ENCODE measurements at regions not wholly inside any gene's neighbourhood (a gene's known extent, or its start where the extent isn't known, plus 50 kb on each side); places are given as distances from the start of the nearest gene placed in this dataset.
"Not testable (repeated sequence)": the region's sequence is repeated elsewhere in the genome, so short reads cannot be mapped to it uniquely, and the experiment has no call there.

DNA sequence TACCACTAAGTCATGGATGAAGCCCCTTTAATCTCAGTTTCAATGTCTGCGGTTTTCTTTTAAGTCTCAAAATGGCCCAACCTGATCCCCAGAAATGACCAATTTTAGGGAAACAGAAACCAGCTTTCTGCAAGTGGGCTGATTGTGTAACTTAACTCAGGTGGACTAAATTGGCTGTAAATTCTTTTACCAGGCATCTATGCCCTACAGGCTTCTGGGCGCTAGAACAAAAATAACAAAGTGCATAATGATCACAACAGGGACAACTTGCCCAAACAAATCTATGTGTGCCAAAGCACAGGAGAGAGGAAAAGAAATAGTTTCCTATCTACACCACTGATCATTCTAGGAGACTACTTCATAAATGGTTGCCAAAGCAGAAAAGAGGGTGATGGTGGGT is 112.3 kb upstream of the SETBP1 start:
- H3K27ac ChIP-seq (ENCODE audit: low read depth, low read length) = no peak overlapping the region
- no peaks in the 10 kb centered on the region for H3K9me3 Mint-ChIP-seq
- no peaks in the 10 kb centered on the region for H3K36me3 Mint-ChIP-seq
- H3K36me3 ChIP-seq (ENCODE audit: insufficient read depth, low read length) = no peaks in the 10 kb centered on the region
- H3K4me1 ChIP-seq (ENCODE audit: insufficient read depth, low read length) = no peaks in the 10 kb centered on the region
- ChIA-PET CTCF (no interaction called here), POLR2A (no interaction called here)
- no peak overlapping the region for H3K4me3 ChIP-seq (ENCODE audit: low read length)
- DNase-seq = no peak
- H3K27me3 ChIP-seq (ENCODE audit: insufficient read depth, low read length, poor library complexity, severe bottlenecking) = no peaks in the 10 kb centered on the region
- H3K27ac Mint-ChIP-seq = no peak overlapping the region
- no peaks in the 10 kb centered on the region for H3K4me1 Mint-ChIP-seq
- H3K9me3 ChIP-seq (ENCODE audit: low read length) = no peaks in the 10 kb centered on the region
- peaks cover 1 to 16% of the 10 kb centered on the region in 2 donors for H3K27me3 Mint-ChIP-seq
- no peak overlapping the region for H3K4me3 Mint-ChIP-seq

DNA sequence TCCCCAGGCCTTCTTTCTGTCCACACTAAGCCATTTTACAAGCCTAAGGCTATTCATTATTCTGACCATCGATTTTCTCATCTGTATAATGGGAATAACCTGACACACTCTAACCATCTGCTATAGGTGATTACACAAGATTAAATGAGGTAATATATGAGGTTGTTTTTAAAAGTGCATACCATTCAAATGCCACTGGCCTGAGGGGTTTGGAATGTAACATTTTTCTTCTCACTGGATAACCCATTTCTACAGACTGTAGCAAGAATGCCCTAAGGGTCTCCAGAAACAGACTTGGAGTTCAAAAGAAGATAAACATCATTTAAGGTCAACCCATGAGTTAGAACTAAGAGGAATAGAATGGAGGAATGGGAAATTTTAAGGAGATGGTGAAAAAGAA is 111.7 kb upstream of the SETBP1 start:
- CTCF ChIA-PET = no interaction called here
- no peak overlapping the region for H3K27ac Mint-ChIP-seq
- no peak overlapping the region for H3K4me3 ChIP-seq (ENCODE audit: low read length)

DNA sequence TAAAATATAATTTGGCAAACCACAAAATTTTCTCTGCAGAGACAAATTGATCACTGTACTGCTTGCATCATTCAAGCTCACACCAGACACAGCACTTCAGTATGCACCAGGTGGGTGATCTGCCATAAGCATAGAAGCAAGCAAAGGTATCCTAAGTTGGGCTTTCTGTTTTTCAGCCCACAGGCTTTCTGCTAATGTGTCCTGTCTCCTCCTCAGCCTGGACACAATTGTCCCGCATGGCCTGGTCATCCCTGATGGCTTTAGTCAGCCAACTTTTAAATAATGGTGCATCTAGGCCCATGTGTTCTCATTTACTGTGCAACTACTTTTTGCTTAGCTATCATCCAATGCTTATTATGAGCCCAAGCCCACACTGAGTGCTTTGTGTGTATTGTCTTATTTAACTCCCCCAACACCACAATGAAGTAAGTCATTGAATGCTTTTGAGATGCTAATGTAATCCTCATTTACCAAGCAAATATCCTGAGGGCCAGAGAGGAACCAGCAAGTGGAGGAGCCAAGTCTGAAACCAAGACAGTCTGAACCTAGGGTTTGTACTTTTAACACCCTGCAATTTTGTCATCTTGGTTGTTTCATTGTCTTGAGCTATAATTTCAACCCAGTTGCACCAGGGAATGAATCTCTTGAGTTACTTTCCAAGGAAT is 111.2 kb upstream of the SETBP1 start:
- no peaks in the 10 kb centered on the region for H3K9me3 ChIP-seq (ENCODE audit: low read length)
- H3K36me3 ChIP-seq (ENCODE audit: insufficient read depth, low read length) = no peaks in the 10 kb centered on the region
- ChIA-PET CTCF (interaction anchor here (1.2 kb wide), 1 partner anchor 10 kb away, joined by 3 read pairs; no protein-coding TSS in a partner anchor), POLR2A (no interaction called here)
- no peaks in the 10 kb centered on the region for H3K36me3 Mint-ChIP-seq
- H3K27me3 ChIP-seq (ENCODE audit: insufficient read depth, low read length, poor library complexity, severe bottlenecking) = no peaks in the 10 kb centered on the region
- H3K4me1 Mint-ChIP-seq = no peaks in the 10 kb centered on the region
- H3K4me3 Mint-ChIP-seq = no peak overlapping the region
- H3K9me3 Mint-ChIP-seq = no peaks in the 10 kb centered on the region
- no peak overlapping the region for H3K4me3 ChIP-seq (ENCODE audit: low read length)
- peaks cover 4 to 8% of the 10 kb centered on the region in 2 donors for H3K27me3 Mint-ChIP-seq
- DNase-seq = no peak
- H3K27ac Mint-ChIP-seq = no peak overlapping the region
- H3K27ac ChIP-seq (ENCODE audit: low read depth, low read length) = no peak overlapping the region
- no peaks in the 10 kb centered on the region for H3K4me1 ChIP-seq (ENCODE audit: insufficient read depth, low read length)

More for the DNA sequence above, 111.7 kb upstream of the SETBP1 start:
- Histone ChIP-seq H3K36me3 (ENCODE audit: insufficient read depth, low read length) (no peaks in the 10 kb centered on the region), H3K4me1 (ENCODE audit: insufficient read depth, low read length) (no peaks in the 10 kb centered on the region), H3K27ac (ENCODE audit: low read depth, low read length) (no peak overlapping the region), H3K27me3 (ENCODE audit: insufficient read depth, low read length, poor library complexity, severe bottlenecking) (no peaks in the 10 kb centered on the region), H3K9me3 (ENCODE audit: low read length) (no peaks in the 10 kb centered on the region)
- Mint-ChIP-seq H3K9me3 (no peaks in the 10 kb centered on the region), H3K4me1 (no peaks in the 10 kb centered on the region), H3K4me3 (no peak overlapping the region), H3K27me3 (peaks cover 1 to 10% of the 10 kb centered on the region in 2 donors), H3K36me3 (no peaks in the 10 kb centered on the region)
- no peak for DNase-seq
- POLR2A ChIA-PET = no interaction called here

DNA sequence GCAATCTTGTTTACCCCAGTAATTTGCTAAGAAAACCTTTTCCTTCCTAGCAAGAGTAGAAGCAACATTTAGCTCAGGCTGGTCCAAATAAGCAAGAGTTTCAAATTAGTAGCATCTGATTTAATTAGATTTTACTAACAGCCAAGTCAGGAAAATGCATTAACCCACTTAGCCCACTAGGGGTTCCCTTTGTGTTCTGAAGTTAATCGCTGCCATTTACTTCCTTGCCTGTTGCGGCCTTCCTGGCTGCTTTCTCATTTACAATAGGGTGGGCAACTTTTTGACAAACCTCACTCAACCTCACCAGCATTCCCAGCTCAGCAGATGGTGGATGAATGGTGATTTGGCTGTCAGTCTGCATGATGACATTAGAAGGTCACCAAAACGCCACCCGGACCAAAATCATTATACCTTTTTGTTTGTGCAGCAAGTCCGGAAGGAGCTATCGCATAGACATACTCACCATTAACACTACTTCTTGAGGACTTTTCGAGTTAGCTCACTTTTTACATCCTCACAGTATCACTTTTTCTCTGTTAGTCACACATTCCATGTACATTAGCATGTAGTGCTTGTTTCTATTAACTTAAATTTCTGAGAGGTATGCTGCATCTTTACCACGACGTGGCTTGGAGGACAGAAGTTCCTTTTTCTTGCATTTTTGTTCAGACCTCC is 101.5 kb upstream of the SETBP1 start:
- Mint-ChIP-seq H3K4me3 (no peak overlapping the region), H3K36me3 (no peaks in the 10 kb centered on the region), H3K27ac (no peak overlapping the region), H3K4me1 (peaks cover 2 to 4% (median 3%) of the 10 kb centered on the region in 3 donors), H3K9me3 (no peaks in the 10 kb centered on the region), H3K27me3 (peaks cover under 1 to 3% of the 10 kb centered on the region in 2 donors)
- CTCF ChIA-PET = interaction anchor here (1.5 kb wide), 1 partner anchor 634 kb away, joined by 4 read pairs; no protein-coding TSS in a partner anchor
- H3K4me3 ChIP-seq (ENCODE audit: low read length) = no peak overlapping the region
- no peaks in the 10 kb centered on the region for H3K27me3 ChIP-seq (ENCODE audit: insufficient read depth, low read length, poor library complexity, severe bottlenecking)
- H3K36me3 ChIP-seq (ENCODE audit: insufficient read depth, low read length) = no peaks in the 10 kb centered on the region
- no peak overlapping the region for H3K27ac ChIP-seq (ENCODE audit: low read depth, low read length)
- H3K4me1 ChIP-seq (ENCODE audit: insufficient read depth, low read length) = no peaks in the 10 kb centered on the region
- POLR2A ChIA-PET = no interaction called here
- no peak for DNase-seq
- H3K9me3 ChIP-seq (ENCODE audit: low read length) = no peaks in the 10 kb centered on the region

DNA sequence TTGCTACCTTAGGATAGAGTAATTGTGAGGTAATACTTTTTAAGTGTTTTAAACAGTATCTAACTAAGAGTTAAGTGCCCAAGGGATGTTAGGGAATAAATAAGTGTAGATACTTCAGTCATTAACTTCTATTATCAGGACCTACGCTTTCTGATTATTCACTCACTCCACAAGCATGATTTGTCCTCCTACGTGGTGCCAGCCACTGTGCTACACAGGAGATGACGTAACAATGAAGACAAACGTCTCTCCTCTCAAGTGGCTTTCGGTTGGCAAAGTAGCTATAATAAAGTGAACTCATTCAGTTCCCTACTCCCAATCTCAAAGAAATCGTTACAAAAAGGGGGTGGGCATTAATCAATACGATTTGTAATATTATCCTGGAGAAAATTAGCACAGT is 100.9 kb upstream of the SETBP1 start:
- no peaks in the 10 kb centered on the region for H3K36me3 Mint-ChIP-seq
- H3K36me3 ChIP-seq (ENCODE audit: insufficient read depth, low read length) = no peaks in the 10 kb centered on the region

DNA sequence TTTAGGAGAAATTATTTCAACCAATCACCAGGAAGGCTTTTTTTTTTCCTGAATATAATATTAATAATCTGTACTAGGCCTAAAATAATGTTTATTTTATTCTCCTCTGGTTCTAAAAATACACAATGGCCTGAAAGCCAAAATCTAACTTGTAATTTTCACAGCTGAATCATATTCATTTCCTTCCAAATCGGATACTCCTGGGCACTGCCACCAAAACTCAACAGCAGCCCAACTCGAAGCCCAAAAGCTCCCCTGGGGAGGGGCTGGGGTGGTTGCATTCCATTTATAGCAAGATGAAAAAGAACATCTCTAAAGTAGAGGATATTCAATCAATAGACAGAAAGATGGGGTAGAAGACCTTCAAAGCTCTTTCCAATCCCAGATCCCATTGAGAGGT is 100.5 kb upstream of the SETBP1 start:
- Histone ChIP-seq H3K9me3 (ENCODE audit: low read length) (no peaks in the 10 kb centered on the region), H3K36me3 (ENCODE audit: insufficient read depth, low read length) (no peaks in the 10 kb centered on the region), H3K4me3 (ENCODE audit: low read length) (no peak overlapping the region), H3K4me1 (ENCODE audit: insufficient read depth, low read length) (no peaks in the 10 kb centered on the region), H3K27me3 (ENCODE audit: insufficient read depth, low read length, poor library complexity, severe bottlenecking) (no peaks in the 10 kb centered on the region), H3K27ac (ENCODE audit: low read depth, low read length) (no peak overlapping the region)
- Mint-ChIP-seq H3K4me1 (peaks cover 2 to 4% (median 3%) of the 10 kb centered on the region in 3 donors), H3K27me3 (peaks cover 0 to 7% of the 10 kb centered on the region in 2 donors), H3K4me3 (no peak overlapping the region), H3K36me3 (no peaks in the 10 kb centered on the region), H3K27ac (no peak overlapping the region), H3K9me3 (no peaks in the 10 kb centered on the region)
- ChIA-PET POLR2A (no interaction called here), CTCF (interaction anchor here (1.5 kb wide), 1 partner anchor 633 kb away, joined by 4 read pairs; no protein-coding TSS in a partner anchor)
- DNase-seq = no peak

More for the DNA sequence above, 100.9 kb upstream of the SETBP1 start:
- Histone ChIP-seq H3K9me3 (ENCODE audit: low read length) (no peaks in the 10 kb centered on the region), H3K27ac (ENCODE audit: low read depth, low read length) (no peak overlapping the region), H3K4me3 (ENCODE audit: low read length) (no peak overlapping the region), H3K27me3 (ENCODE audit: insufficient read depth, low read length, poor library complexity, severe bottlenecking) (no peaks in the 10 kb centered on the region), H3K4me1 (ENCODE audit: insufficient read depth, low read length) (no peaks in the 10 kb centered on the region)
- no peaks in the 10 kb centered on the region for H3K9me3 Mint-ChIP-seq
- DNase-seq = no peak
- H3K27me3 Mint-ChIP-seq = peaks cover 0 to 7% of the 10 kb centered on the region in 2 donors
- H3K4me1 Mint-ChIP-seq = peaks cover 2 to 4% (median 3%) of the 10 kb centered on the region in 3 donors
- ChIA-PET CTCF (interaction anchor here (1.5 kb wide), 1 partner anchor 633 kb away, joined by 4 read pairs; no protein-coding TSS in a partner anchor), POLR2A (no interaction called here)
- H3K4me3 Mint-ChIP-seq = no peak overlapping the region
- H3K27ac Mint-ChIP-seq = no peak overlapping the region

DNA sequence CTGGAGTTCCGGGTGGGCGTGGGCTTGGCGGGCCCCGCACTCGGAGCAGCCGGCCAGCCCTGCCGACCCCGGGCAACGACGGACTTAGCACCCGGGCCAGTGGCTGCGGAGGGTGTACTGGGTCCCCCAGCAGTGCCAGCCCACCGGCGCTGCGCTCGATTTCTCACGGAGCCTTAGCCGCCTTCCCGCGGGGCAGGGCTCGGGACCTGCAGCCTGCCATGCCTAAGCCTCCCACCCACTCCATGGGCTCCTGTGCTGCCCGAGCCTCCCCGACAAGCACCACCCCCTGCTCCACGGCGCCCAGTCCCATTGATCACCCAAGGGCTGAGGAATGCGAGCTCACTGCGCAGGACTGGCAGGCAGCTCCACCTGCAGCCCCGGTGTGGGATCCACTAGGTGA is 99.9 kb upstream of the SETBP1 start:
- POLR2A ChIA-PET, H3K27me3 Mint-ChIP-seq: not testable (repeated sequence)

DNA sequence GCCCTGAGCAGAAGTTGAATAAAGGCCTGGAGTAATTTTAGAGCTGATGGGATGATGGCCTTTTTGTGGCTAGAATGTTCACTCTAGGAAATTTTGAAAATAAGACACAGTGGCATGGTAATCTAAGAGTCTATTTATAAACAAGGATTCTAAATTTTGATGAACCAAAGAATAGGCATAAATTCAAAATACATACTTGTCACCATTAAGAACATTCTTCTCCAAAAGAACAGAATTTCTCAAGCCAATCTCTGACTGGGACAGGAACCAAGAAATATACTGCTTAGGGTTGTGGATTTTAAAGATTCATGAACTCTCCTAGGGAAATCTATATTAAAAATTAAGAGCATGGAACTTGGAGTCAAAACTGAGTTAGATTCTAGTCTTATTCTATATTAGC is 98.2 kb upstream of the SETBP1 start:
- CTCF ChIA-PET = no interaction called here
- Histone ChIP-seq H3K27ac (ENCODE audit: low read depth, low read length) (no peak overlapping the region), H3K36me3 (ENCODE audit: insufficient read depth, low read length) (no peaks in the 10 kb centered on the region), H3K9me3 (ENCODE audit: low read length) (no peaks in the 10 kb centered on the region), H3K27me3 (ENCODE audit: insufficient read depth, low read length, poor library complexity, severe bottlenecking) (no peaks in the 10 kb centered on the region), H3K4me3 (ENCODE audit: low read length) (no peak overlapping the region), H3K4me1 (ENCODE audit: insufficient read depth, low read length) (no peaks in the 10 kb centered on the region)
- Mint-ChIP-seq H3K4me1 (peaks cover 0 to 2% (median 0%) of the 10 kb centered on the region in 3 donors), H3K9me3 (no peaks in the 10 kb centered on the region), H3K4me3 (no peak overlapping the region), H3K27ac (peak overlapping the region in 1 of 8 donors; percentile 21), H3K27me3 (peaks cover 0 to 7% of the 10 kb centered on the region in 2 donors), H3K36me3 (no peaks in the 10 kb centered on the region)
- POLR2A ChIA-PET = no interaction called here
- DNase-seq = no peak

More for the DNA sequence above, 99.9 kb upstream of the SETBP1 start:
- not testable (repeated sequence) for H3K36me3 Mint-ChIP-seq; H3K9me3 Mint-ChIP-seq; H3K4me3 ChIP-seq (ENCODE audit: low read length); H3K27me3 ChIP-seq (ENCODE audit: insufficient read depth, low read length, poor library complexity, severe bottlenecking); H3K27ac Mint-ChIP-seq; H3K27ac ChIP-seq (ENCODE audit: low read depth, low read length); H3K4me1 ChIP-seq (ENCODE audit: insufficient read depth, low read length); H3K36me3 ChIP-seq (ENCODE audit: insufficient read depth, low read length); DNase-seq; H3K9me3 ChIP-seq (ENCODE audit: low read length); H3K4me1 Mint-ChIP-seq; H3K4me3 Mint-ChIP-seq
- CTCF ChIA-PET = interaction anchor here (1.5 kb wide), 1 partner anchor 632 kb away, joined by 4 read pairs; no protein-coding TSS in a partner anchor

Measured in CD8-positive, alpha-beta memory T cell (primary cell).